GM19043 (cell line): ENCODE measurements at regions not wholly inside any gene's neighbourhood (a gene's known extent, or its start where the extent isn't known, plus 50 kb on each side); places are given as distances from the start of the nearest gene placed in this dataset.
"Not testable (repeated sequence)": the region's sequence is repeated elsewhere in the genome, so short reads cannot be mapped to it uniquely, and the experiment has no call there.

ENCODE experiments used
- ATAC-seq: cut with Tn5 transposase; IDR thresholded peaks from one replicate; pipeline ENCODE4 v1.9.1; 2021; ENCODE audit warnings: low read depth; ENCODE audit not compliant: unreplicated experiment

- no peak for ATAC-seq
Measured at GRCh38 chr5:56733580-56733979, 81.8 kb upstream of the MAP3K1 start.

- no peak for ATAC-seq
Measured at GRCh38 chr5:56732121-56732520, 83.2 kb upstream of the MAP3K1 start.

GRCh38 chr5:56731473-56731872 lies 83.9 kb upstream of the MAP3K1 start:
- ATAC-seq: not testable (repeated sequence)

- no peak for ATAC-seq
Measured at GRCh38 chr5:56729488-56729887, 85.9 kb upstream of the MAP3K1 start.

- ATAC-seq: no peak
Measured at GRCh38 chr5:56725711-56726411, 89.5 kb upstream of the MAP3K1 start.

GRCh38 chr5:56724857-56725256 lies 90.5 kb upstream of the MAP3K1 start:
- ATAC-seq: not testable (repeated sequence)

GRCh38 chr5:56722317-56722716 lies 93.0 kb upstream of the MAP3K1 start:
- no peak for ATAC-seq

GRCh38 chr5:56717253-56717987 lies 97.9 kb upstream of the MAP3K1 start:
- ATAC-seq: no peak

GRCh38 chr5:56715986-56716385 lies 99.4 kb upstream of the MAP3K1 start:
- no peak for ATAC-seq

GRCh38 chr5:56712895-56713591 lies 102.3 kb upstream of the MAP3K1 start:
- ATAC-seq: no peak

GRCh38 chr5:56710826-56711590 lies 104.3 kb upstream of the MAP3K1 start:
- no peak for ATAC-seq

- no peak for ATAC-seq
Measured at GRCh38 chr5:56706504-56706903, 108.8 kb upstream of the MAP3K1 start.

- no peak for ATAC-seq
Measured at GRCh38 chr5:56705217-56705616, 110.1 kb upstream of the MAP3K1 start.

GRCh38 chr5:56703952-56704351 lies 111.4 kb upstream of the MAP3K1 start:
- no peak for ATAC-seq

- no peak for ATAC-seq
Measured at GRCh38 chr5:56700711-56701110, 114.6 kb upstream of the MAP3K1 start.

- no peak for ATAC-seq
Measured at GRCh38 chr5:56699538-56699937, 115.8 kb upstream of the MAP3K1 start.

GRCh38 chr5:56698463-56699381 lies 116.6 kb upstream of the MAP3K1 start:
- ATAC-seq: no peak

GRCh38 chr5:56696900-56697299 lies 118.4 kb upstream of the MAP3K1 start:
- no peak for ATAC-seq

GRCh38 chr5:56693220-56693579 lies 122.1 kb upstream of the MAP3K1 start:
- ATAC-seq: no peak
